ENCODE measurements at regions not wholly inside any gene's neighbourhood (a gene's known extent, or its start where the extent isn't known, plus 50 kb on each side); places are given as distances from the start of the nearest gene placed in this dataset.

DNA sequence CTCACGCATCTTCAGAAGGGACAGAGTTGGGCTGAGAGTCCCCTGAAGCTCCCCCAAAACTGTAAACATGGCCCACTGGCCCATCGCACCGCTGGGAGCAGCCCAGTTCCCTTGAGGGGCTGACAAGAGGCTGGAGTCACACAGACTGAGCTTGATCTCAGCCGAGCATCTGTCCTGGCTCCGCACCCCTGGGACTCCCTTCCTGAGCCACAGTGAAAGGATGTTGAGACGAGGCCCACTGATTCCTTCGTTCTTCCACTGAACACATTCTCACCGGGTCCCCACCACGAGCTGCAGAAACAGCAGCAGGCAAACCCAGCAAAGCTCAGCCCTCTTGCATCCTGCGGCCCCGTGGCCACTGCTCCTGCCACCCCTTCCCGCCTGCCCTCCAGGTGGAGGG is 145.9 kb upstream of the CIBAR2 start:
- TF ChIP-seq, protein P1, sequence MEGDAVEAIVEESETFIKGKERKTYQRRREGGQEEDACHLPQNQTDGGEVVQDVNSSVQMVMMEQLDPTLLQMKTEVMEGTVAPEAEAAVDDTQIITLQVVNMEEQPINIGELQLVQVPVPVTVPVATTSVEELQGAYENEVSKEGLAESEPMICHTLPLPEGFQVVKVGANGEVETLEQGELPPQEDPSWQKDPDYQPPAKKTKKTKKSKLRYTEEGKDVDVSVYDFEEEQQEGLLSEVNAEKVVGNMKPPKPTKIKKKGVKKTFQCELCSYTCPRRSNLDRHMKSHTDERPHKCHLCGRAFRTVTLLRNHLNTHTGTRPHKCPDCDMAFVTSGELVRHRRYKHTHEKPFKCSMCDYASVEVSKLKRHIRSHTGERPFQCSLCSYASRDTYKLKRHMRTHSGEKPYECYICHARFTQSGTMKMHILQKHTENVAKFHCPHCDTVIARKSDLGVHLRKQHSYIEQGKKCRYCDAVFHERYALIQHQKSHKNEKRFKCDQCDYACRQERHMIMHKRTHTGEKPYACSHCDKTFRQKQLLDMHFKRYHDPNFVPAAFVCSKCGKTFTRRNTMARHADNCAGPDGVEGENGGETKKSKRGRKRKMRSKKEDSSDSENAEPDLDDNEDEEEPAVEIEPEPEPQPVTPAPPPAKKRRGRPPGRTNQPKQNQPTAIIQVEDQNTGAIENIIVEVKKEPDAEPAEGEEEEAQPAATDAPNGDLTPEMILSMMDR (IDR thresholded peaks at IDR 0.05) = no peak
- no peak for TF ChIP-seq POLR2A (IDR thresholded peaks at IDR 0.05)

Data from body of pancreas (tissue), 4 donors.